Neural cell (in vitro differentiated cells): ENCODE measurements at regions not wholly inside any gene's neighbourhood (a gene's known extent, or its start where the extent isn't known, plus 50 kb on each side); places are given as distances from the start of the nearest gene placed in this dataset.

Experiments used
- H2AFZ ChIP-seq: fragments of 200-600, 300-800 bp; sonication (generic), shearing (Covaris generic); 2 replicates; pipeline ENCODE4 v1.6.0; 2014; ENCODE audit warnings: low read depth, mild to moderate bottlenecking, antibody characterized with exemption, low read length, moderate library complexity
- H3F3A ChIP-seq: fragments of 200-600 bp; shearing (Covaris generic); 2 replicates; pipeline ENCODE4 v1.6.1; 2016; ENCODE audit warnings: mild to moderate bottlenecking, moderate library complexity, mixed read lengths, antibody characterized with exemption, low read length; ENCODE audit not compliant: insufficient read depth, poor library complexity, severe bottlenecking
- H3K27ac ChIP-seq: fragments of 200-600, 300-800 bp; sonication (generic), shearing (Covaris generic); 2 replicates; pipeline ENCODE4 v1.5.1; 2014; ENCODE audit warnings: mild to moderate bottlenecking, low read length, moderate library complexity
- H3K27me3 ChIP-seq: fragments of 300-800, 200-600 bp; sonication (generic), shearing (Covaris generic); 2 replicates; pipeline ENCODE4 v1.6.0; 2014; ENCODE audit warnings: mild to moderate bottlenecking, low read depth, low read length, moderate library complexity; ENCODE audit not compliant: insufficient read depth
- H3K36me3 ChIP-seq: fragments of 300-800, 200-600 bp; sonication (generic), shearing (Covaris generic); 2 replicates; pipeline ENCODE4 v1.5.1; 2014; ENCODE audit warnings: mild to moderate bottlenecking, antibody characterized with exemption, low read length, moderate library complexity; ENCODE audit not compliant: insufficient read depth
- H3K4me2 ChIP-seq: fragments of 300-800, 200-600 bp; sonication (generic), shearing (Covaris generic); 2 replicates; pipeline ENCODE4 v1.6.0; 2014; ENCODE audit warnings: mild to moderate bottlenecking, low read length
- H3K4me3 ChIP-seq: fragments of 300-800, 200-600 bp; sonication (generic), shearing (Covaris generic); 2 replicates; pipeline ENCODE4 v1.5.1; 2014; ENCODE audit warnings: mild to moderate bottlenecking, low read length, moderate library complexity
- H3K79me2 ChIP-seq: fragments of 200-600 bp; shearing (Covaris generic); replicated peaks from 2 replicates; pipeline ENCODE4 v1.6.0; 2014; ENCODE audit warnings: mild to moderate bottlenecking, low read length, moderate library complexity; ENCODE audit not compliant: insufficient read depth
- H3K9ac ChIP-seq: fragments of 300-800, 200-600 bp; sonication (generic), shearing (Covaris generic); 2 replicates; pipeline ENCODE4 v1.6.1; 2016; ENCODE audit warnings: mild to moderate bottlenecking, low read length, mixed read lengths
- H3K9me2 ChIP-seq: fragments of 200-600 bp; shearing (Covaris generic); 2 replicates; pipeline ENCODE4 v1.6.1; 2016; ENCODE audit warnings: mild to moderate bottlenecking, low read length, mixed read lengths; ENCODE audit not compliant: insufficient read depth
- H3K9me3 ChIP-seq: fragments of 200-600, 300-800 bp; sonication (generic), shearing (Covaris generic); 2 replicates; pipeline ENCODE4 v1.6.1; 2016; ENCODE audit warnings: mild to moderate bottlenecking, mixed run types, low read length, moderate library complexity, mixed read lengths
- H4K20me1 ChIP-seq: fragments of 200-600 bp; shearing (Covaris generic); 2 replicates; pipeline ENCODE4 v1.6.1; 2016; ENCODE audit warnings: mild to moderate bottlenecking, mixed run types; ENCODE audit not compliant: insufficient read depth
- EP300 ChIP-seq: fragments of 450-650 bp; conservative IDR thresholded peaks from 2 replicates; pipeline ENCODE4 v1.6.1; 2014; ENCODE audit warnings: antibody characterized with exemption, mild to moderate bottlenecking, moderate library complexity; ENCODE audit not compliant: poor library complexity, severe bottlenecking
- EZH2 ChIP-seq: fragments of 200-600, 300-800 bp; shearing (Covaris generic), sonication (generic); IDR thresholded peaks from 2 replicates; pipeline ENCODE4 v1.6.1; 2014; ENCODE audit warnings: antibody characterized with exemption, low read length, borderline replicate concordance, mild to moderate bottlenecking; ENCODE audit not compliant: insufficient read depth, poor library complexity, severe bottlenecking
- MXI1 ChIP-seq: fragments of 450-650 bp; conservative IDR thresholded peaks from 2 replicates; pipeline ENCODE4 v1.6.1; 2014; ENCODE audit warnings: antibody characterized with exemption, mild to moderate bottlenecking; ENCODE audit not compliant: poor library complexity, severe bottlenecking
- POLR2AphosphoS5 ChIP-seq: IDR thresholded peaks from 2 replicates; pipeline ENCODE4 v1.6.1; 2012
- RAD21 ChIP-seq: fragments of 450-650 bp; conservative IDR thresholded peaks from 2 replicates; pipeline ENCODE4 v1.6.1; 2014; ENCODE audit warnings: antibody characterized with exemption, mild to moderate bottlenecking, moderate library complexity
- SMC3 ChIP-seq: fragments of 450-650 bp; conservative IDR thresholded peaks from 2 replicates; pipeline ENCODE4 v1.6.1; 2014; ENCODE audit warnings: antibody characterized with exemption, mild to moderate bottlenecking, moderate library complexity; ENCODE audit not compliant: poor library complexity
- TAF1 ChIP-seq: IDR thresholded peaks from 2 replicates; pipeline ENCODE4 v1.6.1; 2012; ENCODE audit warnings: low read depth
- TF ChIP-seq, protein P1 (sequence below): fragments of 450-650 bp; IDR thresholded peaks from 2 replicates; pipeline ENCODE4 v1.5.1; 2014; ENCODE audit warnings: antibody characterized with exemption, mild to moderate bottlenecking, moderate library complexity; ENCODE audit not compliant: poor library complexity, severe bottlenecking
- TF ChIP-seq, protein P2 (sequence below): IDR thresholded peaks from 2 replicates; pipeline ENCODE4 v1.6.1; 2012; ENCODE audit warnings: borderline replicate concordance

DNA sequence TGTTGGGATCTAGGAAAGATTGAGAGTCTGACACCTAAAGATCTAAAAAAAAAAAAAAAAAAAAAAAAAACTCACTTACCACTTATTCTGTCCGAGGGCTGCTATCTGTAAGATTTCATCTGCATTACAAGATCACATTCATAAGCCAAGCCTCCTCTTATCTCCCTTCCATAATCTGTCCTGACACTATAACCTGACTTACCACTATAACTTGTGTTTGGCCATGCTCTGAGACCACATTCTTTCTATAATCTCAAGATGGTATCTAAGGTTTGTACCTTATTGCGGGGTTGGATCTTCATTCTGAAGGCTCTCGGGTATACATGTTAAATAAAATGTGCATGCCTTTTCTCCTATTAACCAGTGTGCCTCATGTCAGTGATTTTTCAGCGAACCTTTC, 144.4 kb downstream of the MAGEB17 start:
- Histone ChIP-seq H3K79me2 (no peaks in the 10 kb centered on the region), H3F3A (no peaks in the 10 kb centered on the region), H3K27ac (no peak overlapping the region), H3K27me3 (no peaks in the 10 kb centered on the region), H2AFZ (no peak overlapping the region), H4K20me1 (no peaks in the 10 kb centered on the region), H3K9ac (no peak overlapping the region), H3K9me3 (no peaks in the 10 kb centered on the region), H3K36me3 (no peaks in the 10 kb centered on the region), H3K4me2 (no peak overlapping the region), H3K9me2 (no peaks in the 10 kb centered on the region), H3K4me3 (no peak overlapping the region)
- TF ChIP-seq MXI1 (no peak), SMC3 (no peak)
- TF ChIP-seq, protein P1, sequence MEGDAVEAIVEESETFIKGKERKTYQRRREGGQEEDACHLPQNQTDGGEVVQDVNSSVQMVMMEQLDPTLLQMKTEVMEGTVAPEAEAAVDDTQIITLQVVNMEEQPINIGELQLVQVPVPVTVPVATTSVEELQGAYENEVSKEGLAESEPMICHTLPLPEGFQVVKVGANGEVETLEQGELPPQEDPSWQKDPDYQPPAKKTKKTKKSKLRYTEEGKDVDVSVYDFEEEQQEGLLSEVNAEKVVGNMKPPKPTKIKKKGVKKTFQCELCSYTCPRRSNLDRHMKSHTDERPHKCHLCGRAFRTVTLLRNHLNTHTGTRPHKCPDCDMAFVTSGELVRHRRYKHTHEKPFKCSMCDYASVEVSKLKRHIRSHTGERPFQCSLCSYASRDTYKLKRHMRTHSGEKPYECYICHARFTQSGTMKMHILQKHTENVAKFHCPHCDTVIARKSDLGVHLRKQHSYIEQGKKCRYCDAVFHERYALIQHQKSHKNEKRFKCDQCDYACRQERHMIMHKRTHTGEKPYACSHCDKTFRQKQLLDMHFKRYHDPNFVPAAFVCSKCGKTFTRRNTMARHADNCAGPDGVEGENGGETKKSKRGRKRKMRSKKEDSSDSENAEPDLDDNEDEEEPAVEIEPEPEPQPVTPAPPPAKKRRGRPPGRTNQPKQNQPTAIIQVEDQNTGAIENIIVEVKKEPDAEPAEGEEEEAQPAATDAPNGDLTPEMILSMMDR = no peak

- no peak overlapping the region for H3K4me3 ChIP-seq
- no peak overlapping the region for H2AFZ ChIP-seq
- no peaks in the 10 kb centered on the region for H4K20me1 ChIP-seq
- no peak overlapping the region for H3K4me2 ChIP-seq
- TF ChIP-seq, protein P1 = no peak
- TF ChIP-seq RAD21 (no peak), TAF1 (no peak), EZH2 (no peak), MXI1 (no peak), POLR2AphosphoS5 (no peak), EP300 (no peak), SMC3 (no peak)
- TF ChIP-seq, protein P2, sequence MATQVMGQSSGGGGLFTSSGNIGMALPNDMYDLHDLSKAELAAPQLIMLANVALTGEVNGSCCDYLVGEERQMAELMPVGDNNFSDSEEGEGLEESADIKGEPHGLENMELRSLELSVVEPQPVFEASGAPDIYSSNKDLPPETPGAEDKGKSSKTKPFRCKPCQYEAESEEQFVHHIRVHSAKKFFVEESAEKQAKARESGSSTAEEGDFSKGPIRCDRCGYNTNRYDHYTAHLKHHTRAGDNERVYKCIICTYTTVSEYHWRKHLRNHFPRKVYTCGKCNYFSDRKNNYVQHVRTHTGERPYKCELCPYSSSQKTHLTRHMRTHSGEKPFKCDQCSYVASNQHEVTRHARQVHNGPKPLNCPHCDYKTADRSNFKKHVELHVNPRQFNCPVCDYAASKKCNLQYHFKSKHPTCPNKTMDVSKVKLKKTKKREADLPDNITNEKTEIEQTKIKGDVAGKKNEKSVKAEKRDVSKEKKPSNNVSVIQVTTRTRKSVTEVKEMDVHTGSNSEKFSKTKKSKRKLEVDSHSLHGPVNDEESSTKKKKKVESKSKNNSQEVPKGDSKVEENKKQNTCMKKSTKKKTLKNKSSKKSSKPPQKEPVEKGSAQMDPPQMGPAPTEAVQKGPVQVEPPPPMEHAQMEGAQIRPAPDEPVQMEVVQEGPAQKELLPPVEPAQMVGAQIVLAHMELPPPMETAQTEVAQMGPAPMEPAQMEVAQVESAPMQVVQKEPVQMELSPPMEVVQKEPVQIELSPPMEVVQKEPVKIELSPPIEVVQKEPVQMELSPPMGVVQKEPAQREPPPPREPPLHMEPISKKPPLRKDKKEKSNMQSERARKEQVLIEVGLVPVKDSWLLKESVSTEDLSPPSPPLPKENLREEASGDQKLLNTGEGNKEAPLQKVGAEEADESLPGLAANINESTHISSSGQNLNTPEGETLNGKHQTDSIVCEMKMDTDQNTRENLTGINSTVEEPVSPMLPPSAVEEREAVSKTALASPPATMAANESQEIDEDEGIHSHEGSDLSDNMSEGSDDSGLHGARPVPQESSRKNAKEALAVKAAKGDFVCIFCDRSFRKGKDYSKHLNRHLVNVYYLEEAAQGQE = no peak
- H3K9me2 ChIP-seq = no peaks in the 10 kb centered on the region
- no peaks in the 10 kb centered on the region for H3K36me3 ChIP-seq
- H3K9me3 ChIP-seq = no peaks in the 10 kb centered on the region
- no peaks in the 10 kb centered on the region for H3K79me2 ChIP-seq
- no peaks in the 10 kb centered on the region for H3F3A ChIP-seq
- H3K27me3 ChIP-seq = no peaks in the 10 kb centered on the region
- no peak overlapping the region for H3K9ac ChIP-seq
- H3K27ac ChIP-seq = no peak overlapping the region
Observed at GRCh38 chrX:16312761-16313623, 145.7 kb downstream of the MAGEB17 start.
